ENCODE measurements at regions not wholly inside any gene's neighbourhood (a gene's known extent, or its start where the extent isn't known, plus 50 kb on each side); places are given as distances from the start of the nearest gene placed in this dataset.

- no peak for TF ChIP-seq CTCF (IDR thresholded peaks at IDR 0.05)
- TF ChIP-seq POLR2A (IDR thresholded peaks at IDR 0.05): no peak
Measured at GRCh38 chr7:25312968-25313367, 84.7 kb upstream of the NPVF start.
